WTC11 (cell line): ENCODE measurements at regions not wholly inside any gene's neighbourhood (a gene's known extent, or its start where the extent isn't known, plus 50 kb on each side); places are given as distances from the start of the nearest gene placed in this dataset.

Experiments
- CTCF ChIP-seq: fragments of 200-600 bp; IDR thresholded peaks from 2 replicates; pipeline ENCODE4 v1.8.0; 2022; ENCODE audit warnings: antibody characterized with exemption
- GTF2I ChIP-seq: fragments of 250-450 bp; sonication (Bioruptor Pico); conservative IDR thresholded peaks from 2 replicates; pipeline ENCODE4 v1.4.0; 2021; ENCODE audit warnings: mild to moderate bottlenecking
- JUN ChIP-seq: sonication (generic); formaldehyde crosslinking; IDR thresholded peaks from 2 replicates; pipeline ENCODE4 v1.8.0; 2023; ENCODE audit warnings: mild to moderate bottlenecking, missing genetic modification reagents
- MLX ChIP-seq: sonication (generic); formaldehyde crosslinking; IDR thresholded peaks from 2 replicates; pipeline ENCODE4 v1.8.1; 2023; ENCODE audit warnings: mild to moderate bottlenecking, missing genetic modification reagents, moderate library complexity
- MXD4 ChIP-seq: fragments of 250-450 bp; sonication (Bioruptor Pico); IDR thresholded peaks from 2 replicates; pipeline ENCODE4 v1.8.0; 2021; ENCODE audit warnings: mild to moderate bottlenecking, moderate library complexity, borderline replicate concordance
- SMAD3 ChIP-seq: sonication (generic); formaldehyde crosslinking; IDR thresholded peaks from 2 replicates; pipeline ENCODE4 v1.8.0; 2022; ENCODE audit warnings: missing genetic modification reagents, mild to moderate bottlenecking, borderline replicate concordance
- TEAD1 ChIP-seq: sonication (generic); formaldehyde crosslinking; IDR thresholded peaks from 2 replicates; pipeline ENCODE4 v1.8.0; 2022; ENCODE audit warnings: mild to moderate bottlenecking, missing genetic modification reagents
- ZBTB43 ChIP-seq: sonication (generic); formaldehyde crosslinking; IDR thresholded peaks from 2 replicates; pipeline ENCODE4 v1.8.1; 2023; ENCODE audit warnings: mild to moderate bottlenecking, missing genetic modification reagents

GRCh38 chr6:97412511-97412910, 129.5 kb upstream of the MMS22L start:
- TF ChIP-seq CTCF (no peak), MXD4 (no peak), JUN (CRISPR knock-in tag) (no peak), MLX (CRISPR knock-in tag) (no peak), TEAD1 (CRISPR knock-in tag) (no peak), ZBTB43 (CRISPR knock-in tag) (no peak), GTF2I (no peak), SMAD3 (CRISPR knock-in tag) (no peak)
